ENCODE measurements at regions not wholly inside any gene's neighbourhood (a gene's known extent, or its start where the extent isn't known, plus 50 kb on each side); places are given as distances from the start of the nearest gene placed in this dataset.

GRCh38 chr5:28512648-28513047 lies 1474.3 kb upstream of the CDH9 start:
- no peak for TF ChIP-seq CTCF (IDR thresholded peaks at IDR 0.05)
- no peak for TF ChIP-seq POLR2A (IDR thresholded peaks at IDR 0.05)
- no peak for TF ChIP-seq POLR2AphosphoS5 (IDR thresholded peaks at IDR 0.05)

All from prostate gland (tissue), 2 donors.